GM21447 (cell line): ENCODE measurements at regions not wholly inside any gene's neighbourhood (a gene's known extent, or its start where the extent isn't known, plus 50 kb on each side); places are given as distances from the start of the nearest gene placed in this dataset.
"Not testable (repeated sequence)": the region's sequence is repeated elsewhere in the genome, so short reads cannot be mapped to it uniquely, and the experiment has no call there.

Experiments used
- ATAC-seq: cut with Tn5 transposase; IDR thresholded peaks from one replicate; pipeline ENCODE4 v1.9.1; 2021; ENCODE audit not compliant: unreplicated experiment

DNA sequence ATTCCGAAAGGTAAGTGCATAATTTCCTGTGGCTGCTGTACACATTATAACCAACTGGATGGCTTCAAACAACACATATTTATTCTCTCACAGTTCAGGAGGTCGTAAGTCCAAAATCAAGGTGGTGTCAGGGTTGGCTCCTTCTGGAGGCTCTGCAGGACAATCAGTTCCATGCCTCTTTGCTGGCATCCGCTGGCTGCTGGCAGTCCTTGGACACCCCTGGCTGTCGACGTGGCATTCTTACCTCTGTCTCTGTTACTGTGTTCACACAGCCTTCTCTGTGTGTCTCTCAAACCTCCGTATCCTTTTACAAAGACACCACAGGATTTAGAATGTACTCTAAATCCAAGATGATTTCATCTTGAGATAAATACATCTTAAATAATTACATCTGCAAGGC lies 398.8 kb upstream of the ATP10A start:
- ATAC-seq = no peak

DNA sequence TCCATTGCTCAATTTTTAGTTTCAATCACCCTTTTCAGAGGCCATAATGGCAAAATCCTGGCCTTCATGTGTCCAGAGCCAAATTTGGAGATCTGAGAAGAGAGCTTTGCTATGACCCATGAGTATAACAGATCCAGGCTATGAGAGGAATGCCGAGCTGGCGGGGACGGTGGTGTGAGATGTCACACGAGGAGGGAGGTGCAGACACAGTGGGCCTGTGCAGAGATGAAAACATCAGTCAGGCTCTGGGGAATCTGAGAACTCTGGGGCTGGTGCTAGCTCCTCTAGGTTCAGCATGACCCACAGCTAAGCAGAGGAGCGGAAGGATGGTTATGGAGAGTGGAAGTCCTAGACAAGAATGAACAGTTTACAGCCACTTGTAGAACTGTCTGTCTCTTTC lies 398.3 kb upstream of the ATP10A start:
- ATAC-seq = no peak

DNA sequence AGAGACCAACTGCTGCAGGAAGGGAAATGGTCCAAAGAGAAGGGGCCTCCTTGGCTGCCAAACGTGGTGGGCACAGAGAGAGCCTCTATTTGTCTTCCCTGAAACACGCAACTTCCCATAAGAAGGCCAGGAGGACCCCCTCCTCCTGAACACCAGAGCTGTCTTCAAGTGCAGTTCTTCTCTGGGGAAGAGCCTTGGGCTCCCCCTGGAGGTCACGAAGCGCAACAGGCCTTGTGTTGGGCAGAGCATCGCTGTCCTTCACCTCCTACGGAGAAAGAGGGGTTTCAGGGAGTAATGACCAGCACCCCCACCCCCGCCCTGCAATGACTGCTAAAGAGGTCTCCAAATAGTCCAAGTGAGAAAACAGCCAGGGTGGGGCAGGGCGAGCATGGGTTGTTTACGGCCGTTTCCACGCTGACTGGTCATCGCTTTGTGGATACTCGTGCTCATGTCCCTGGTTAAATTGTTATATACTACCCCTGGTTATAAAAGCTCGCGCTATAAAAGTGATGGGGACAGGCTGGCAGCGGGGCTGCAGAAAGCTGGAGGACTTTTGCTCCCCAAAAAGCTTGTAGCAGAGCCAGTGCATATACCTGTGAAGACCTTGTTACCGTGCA lies 397.5 kb upstream of the ATP10A start:
- ATAC-seq = no peak

DNA sequence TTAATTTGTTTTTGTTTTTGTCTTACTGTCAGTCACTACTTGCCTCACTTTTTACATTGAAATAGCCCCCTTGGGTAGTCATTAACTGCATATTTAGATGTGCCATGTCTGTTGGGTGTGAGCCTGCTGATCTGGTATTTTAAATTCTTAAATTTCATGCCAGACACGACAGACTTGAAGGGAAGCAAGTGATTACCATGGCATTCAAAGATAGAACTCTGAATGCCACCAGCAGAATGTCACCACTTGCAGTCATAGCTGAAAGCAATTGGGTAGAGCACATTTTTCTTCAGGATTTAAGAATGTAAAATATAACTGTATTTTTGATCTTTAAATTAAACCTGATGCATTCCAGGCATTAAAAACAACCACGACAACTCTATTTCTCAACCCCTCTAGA lies 396.5 kb upstream of the ATP10A start:
- no peak for ATAC-seq

DNA sequence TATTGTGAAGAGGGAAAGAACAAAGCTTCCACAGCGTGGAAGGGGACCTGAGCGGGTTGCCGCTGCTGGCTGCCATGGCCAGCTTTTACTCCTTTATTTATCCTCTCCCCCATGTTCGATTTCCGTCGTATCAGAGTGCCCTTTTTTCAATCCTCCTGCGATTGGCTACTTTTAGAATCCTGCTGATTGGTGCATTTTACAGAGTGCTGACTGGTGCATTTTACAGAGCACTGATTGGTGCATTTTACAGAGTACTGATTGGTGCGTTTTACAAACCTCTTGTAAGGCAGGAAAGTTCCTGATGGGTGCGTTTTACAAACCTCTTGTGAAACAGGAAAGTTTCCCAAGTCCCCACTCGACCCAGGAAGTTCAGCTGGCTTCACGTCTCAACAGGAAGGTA lies 381.7 kb upstream of the ATP10A start:
- not testable (repeated sequence) for ATAC-seq

DNA sequence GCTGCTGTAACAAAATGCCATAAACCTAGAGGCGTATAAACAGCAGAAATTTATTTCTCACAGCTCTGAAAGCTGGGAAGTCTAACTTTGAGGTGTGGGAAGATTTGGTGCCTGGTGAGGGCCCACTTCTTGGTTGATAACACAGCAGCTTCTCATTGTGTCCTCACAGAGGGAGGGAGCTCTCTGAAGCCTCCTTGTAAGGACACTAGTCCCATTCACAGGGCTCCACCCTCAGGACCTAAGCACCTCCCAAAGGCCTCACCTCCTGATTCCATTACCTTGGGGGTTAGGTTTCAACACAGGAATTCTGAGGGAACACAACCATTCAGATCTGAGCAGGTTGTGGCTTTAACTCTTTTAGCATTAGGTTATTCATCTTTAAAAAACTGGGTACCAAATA lies 380.3 kb upstream of the ATP10A start:
- ATAC-seq = no peak

DNA sequence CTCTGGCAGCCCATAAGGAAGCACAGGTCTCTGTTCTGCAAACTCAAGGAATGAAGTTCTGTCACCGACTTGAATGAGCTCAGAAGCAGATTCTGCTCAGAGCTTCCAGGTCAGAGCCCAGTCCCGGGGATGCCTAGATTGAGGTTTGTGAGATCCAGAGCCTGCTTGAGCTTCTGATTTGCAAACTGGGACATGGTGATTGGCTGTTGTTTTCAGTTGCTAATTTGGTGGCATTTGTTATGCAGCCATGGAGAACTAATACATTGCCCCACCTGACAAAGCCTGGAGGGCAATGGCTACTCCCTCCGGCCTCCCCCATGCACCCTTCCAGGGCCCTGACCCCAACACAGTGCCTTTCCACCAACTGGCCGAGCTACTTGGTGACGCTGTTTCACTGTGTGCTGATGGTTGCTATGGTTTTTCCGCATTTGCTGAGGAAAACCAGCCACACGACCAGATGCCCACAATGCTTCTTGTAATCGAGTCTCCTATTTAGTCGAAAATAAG lies 379.5 kb upstream of the ATP10A start:
- ATAC-seq = no peak

DNA sequence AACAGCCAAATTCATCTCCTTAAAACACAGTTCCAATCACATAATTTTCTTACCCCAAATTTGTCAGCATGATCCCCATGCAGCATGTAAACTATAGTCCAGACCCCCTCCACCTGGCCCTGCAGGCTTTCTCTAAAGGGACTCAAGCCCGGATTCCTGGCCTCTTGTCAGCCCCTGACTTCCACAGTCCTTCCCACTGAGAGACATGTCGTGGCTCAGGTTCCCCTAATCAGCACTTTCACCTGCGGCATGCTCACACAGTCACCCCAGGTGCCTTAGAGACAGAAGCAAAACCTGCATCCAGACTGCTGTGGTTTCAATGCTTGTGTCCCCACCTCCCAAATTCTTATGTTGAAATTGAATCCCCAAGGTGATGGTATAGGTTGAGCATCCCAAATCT lies 372.7 kb upstream of the ATP10A start:
- ATAC-seq = no peak

DNA sequence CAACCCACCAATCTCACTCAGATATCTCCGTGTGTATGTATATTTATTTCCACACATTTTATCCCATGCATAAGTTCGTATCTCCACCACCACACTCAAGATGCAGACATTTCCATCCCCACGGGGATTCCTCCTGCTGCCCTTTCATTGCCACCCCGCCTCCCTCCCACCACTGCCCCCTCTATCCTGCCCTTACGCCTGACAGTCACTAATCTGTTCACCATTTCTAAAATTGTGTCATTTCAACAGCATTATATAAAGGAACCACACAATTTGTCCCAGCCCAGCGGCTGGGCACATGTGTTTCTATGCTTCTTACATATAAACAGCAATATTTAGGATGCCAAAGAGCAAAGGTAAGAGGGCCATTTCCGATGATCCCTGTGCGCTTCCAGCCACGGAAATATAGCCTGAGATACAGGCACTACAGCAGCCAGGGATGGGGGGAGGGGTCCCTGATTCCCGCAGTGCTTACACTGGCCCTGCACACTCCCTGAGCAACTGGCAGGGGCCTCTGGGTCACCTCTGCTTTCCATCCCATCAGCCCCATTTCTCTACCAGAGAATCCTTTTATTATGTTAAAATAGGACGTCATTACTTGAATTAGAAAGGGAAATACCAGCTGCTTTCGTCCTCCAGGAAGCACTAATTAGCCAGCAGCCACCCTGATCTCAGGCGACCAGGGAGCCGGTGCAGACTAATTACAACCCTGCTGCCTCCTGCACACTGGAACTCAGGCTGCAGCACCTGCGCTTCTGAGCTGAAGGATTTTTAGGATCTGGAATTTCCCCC lies 372.0 kb upstream of the ATP10A start:
- no peak for ATAC-seq

DNA sequence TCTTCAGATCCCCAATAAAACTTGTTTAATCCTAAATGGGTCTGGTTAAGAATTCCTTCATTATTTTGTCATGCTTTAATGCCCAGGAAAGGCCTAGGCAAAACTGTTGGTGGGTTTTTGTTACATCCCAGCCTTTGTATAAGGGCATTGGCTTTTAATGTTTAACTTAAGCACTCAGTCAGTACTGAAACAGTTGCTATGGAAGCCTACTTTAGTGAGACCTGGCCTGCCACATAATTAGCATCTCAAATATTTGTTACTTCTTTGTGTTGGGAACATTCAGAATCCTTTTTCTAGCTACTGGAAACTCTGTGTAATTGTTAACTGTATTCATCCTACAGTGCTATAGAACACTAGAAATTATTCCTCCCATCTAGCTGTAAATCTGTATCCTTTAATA lies 369.6 kb upstream of the ATP10A start:
- no peak for ATAC-seq

DNA sequence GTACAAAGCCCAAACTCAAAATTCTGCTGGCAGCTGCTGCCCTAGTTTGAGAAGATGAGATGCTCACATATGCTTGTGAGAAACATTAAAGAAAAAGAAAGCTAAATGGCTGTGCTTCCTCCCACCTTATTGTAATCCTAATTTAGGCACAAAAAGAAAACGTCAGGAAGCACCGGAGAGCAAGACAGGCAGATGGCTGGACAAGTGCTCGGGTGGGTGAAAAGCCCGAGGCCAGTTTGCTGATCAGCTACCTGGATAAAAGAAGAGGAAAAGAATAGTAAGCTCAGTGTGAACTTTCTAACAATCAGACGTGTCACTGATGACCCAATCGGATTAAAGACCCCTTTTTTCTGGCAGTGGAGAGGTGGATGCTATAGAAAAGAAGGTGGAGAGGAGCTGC lies 368.0 kb upstream of the ATP10A start:
- ATAC-seq = no peak

DNA sequence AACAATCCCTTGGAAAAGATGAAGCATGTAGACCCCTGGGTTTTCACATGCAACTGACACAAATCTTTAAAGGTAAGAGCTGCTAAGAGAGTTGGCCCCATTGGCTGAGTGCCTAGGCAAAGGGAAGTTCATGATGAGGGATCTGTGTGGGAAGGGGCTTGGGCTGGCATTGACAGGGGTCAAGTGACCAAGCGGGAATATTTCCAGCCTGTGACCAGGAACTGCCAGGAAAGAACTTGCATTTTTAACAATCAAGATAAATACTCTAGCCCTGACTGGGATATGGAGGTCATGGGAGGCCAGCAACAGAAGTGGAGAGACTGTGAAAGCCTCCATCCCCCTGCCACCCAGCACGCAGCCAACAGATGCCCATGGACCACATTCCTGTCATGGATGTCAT lies 361.1 kb upstream of the ATP10A start:
- ATAC-seq = no peak

DNA sequence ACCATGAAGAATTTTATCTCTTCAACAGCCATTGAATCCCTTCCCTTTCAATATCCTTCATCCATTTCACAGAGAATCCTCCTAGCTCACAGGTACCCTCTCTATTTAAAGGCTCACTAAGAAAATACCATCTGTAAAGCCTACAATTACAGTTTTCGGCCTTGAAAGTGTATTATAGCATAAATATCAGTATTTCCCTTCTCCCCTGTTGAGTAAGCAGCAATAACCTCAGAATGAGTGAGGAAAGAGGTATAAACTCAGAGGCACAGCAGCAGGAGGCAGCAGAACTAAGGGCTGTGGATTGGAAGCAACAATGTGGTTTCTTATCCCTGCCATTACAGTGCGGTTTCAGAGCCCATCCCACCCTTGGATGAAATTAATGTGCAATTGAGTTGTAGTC lies 360.6 kb upstream of the ATP10A start:
- ATAC-seq = no peak

DNA sequence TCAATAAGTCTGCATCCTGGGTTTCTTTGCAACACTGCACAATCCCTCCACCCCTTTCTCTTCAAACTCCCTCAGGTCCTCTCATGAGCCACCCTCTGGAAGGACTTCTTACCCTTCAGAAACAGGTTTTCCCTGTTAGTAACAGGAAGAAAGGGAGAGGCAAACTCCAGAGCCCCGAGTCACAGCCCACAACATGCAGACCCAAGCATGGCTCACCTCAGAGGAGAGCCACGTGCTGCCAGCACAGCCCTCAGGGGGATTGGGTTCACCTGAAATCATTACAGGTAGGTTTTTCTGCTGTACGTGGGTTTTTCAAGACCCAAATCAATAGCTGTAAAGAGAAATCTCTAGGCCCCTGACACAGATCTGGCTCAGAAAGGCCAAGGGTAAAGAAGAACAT lies 359.7 kb upstream of the ATP10A start:
- ATAC-seq = no peak

DNA sequence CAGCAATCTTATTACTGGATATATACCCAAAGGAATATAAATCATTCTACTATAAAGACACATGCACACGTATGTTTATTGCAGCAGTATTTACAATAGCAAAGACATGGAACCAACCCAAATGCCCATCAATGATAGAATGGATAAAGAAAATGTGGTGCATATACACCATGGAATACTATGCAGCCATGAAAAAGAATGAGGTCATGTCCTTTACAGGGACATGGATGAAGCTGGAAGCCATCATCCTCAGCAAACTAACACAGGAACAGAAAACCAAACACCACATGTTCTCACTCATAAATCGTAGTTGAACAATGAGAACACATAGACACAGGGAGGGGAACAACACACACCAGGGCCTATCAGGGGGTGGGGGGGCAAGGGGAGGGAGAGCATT lies 353.9 kb upstream of the ATP10A start:
- not testable (repeated sequence) for ATAC-seq

DNA sequence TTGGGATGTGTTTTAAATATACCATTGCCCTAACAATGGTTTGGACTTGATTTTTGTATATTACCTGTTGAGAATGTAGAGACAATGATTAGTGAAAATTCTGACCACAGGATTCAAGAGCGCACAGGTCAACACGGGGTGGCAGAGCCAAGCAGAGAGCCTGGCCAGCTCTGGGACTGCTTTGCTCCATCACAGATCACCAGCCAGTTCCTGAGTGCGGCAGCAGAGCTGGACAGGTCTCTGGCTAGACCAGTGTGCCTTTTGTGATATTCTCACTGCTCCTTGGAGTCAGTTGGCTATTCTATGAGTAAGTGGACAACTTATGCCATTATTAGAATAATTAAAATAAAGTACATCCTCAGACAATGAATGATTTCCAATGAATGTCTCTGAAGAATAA lies 351.2 kb upstream of the ATP10A start:
- no peak for ATAC-seq

DNA sequence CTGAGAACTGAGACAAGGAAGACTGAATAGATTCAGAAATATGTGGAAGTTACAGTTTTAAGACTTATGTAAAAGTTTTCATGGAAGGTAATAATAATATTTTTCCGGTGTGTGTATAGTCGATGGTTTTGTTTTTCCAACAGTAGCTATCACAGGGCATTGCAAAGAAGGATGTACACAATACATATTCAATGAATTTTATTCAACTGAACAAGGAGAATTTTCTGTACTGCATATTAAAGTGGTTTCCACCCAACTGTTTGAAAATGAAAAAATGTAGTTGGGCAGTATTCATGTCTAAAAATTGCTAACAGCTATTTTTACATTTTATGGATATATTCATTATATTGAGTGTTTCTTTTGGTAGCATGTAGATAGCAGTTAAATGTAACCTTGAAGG lies 350.3 kb upstream of the ATP10A start:
- no peak for ATAC-seq

DNA sequence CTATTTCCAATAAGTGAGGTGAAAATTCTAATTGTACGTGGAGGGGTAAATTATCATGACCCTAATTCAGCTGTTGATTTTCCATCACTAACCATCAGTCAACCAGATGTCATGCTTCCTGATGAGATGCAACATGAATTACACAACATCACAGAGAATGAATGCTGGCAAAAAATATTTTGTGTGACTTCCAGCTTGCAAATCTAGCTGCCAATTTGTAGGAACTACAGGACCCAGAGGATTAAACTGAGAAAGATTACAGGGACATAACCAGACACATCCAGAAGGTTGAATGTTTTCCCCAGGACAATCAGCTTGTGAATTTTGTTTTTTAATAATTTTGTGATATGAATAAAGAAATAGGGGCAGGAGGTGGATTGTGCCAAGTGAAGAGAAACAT lies 349.0 kb upstream of the ATP10A start:
- ATAC-seq = no peak

DNA sequence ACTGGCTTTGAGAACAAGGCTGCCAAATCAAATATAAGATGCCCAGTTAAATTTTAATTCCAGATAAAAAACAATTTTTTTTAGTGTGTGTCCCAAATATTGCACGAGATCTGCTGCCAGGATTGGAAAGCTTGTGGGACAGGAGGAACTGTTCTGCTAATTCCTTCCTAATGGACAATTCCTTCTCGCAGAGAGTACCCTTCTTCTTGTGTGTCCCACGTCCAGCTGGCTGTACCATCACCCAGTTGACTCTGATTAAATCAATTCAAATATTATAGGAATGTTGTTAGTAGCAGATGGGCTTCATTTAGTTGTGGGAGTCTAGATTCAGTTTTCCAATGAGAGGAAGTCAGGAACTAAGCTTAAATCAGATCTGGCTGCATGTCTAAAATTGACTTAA lies 347.9 kb upstream of the ATP10A start:
- ATAC-seq = no peak

DNA sequence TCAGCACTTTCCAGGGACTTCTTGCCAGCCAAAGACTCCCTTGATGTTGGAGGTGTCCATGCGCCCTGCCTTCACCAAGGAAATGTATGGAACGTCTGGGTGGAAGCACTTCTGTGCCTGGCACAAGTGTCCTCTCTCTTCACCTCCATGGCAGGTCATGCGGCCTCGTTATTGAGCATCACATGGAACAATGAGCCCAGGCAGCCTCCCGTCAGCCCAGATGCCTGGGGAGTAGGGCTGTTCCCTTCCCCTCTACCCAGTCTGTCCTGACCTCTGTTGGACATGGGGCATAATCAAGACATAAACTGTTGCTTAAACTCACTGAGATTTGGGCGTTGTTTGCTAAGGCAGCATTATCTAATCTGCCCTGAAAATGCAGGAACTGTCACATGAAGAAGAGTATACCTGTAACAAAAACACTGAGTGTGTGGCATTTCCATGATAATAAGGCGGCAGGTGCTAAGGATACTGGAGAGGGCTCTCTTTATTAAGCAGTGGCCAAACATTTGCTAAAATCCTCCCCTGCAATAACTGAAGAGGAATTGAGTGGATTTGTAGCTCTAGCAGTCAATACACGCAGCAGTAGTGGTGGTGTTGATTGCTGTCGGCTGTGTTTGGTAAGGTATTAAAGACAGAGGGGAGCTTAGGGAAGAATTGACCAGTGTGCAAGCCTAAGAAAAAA lies 338.2 kb upstream of the ATP10A start:
- no peak for ATAC-seq

DNA sequence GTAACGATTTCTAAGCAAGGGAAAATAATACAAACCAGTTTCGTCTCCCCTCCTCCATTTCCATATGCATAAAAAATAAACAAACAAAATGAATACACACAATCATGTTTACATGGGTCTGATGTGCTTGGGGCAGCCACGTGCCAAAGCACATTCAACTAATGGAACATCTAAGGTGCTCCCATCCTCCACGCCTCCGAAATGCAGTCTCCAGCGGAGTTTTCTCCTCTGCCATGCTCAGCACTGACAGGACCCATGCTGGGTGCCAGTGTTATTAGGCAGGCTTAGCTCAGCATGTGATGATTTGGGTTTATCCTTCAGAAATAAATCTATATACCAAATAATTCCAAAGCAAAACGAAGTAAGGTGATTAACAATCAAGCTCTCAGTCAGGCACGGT lies 337.3 kb upstream of the ATP10A start:
- ATAC-seq = no peak

DNA sequence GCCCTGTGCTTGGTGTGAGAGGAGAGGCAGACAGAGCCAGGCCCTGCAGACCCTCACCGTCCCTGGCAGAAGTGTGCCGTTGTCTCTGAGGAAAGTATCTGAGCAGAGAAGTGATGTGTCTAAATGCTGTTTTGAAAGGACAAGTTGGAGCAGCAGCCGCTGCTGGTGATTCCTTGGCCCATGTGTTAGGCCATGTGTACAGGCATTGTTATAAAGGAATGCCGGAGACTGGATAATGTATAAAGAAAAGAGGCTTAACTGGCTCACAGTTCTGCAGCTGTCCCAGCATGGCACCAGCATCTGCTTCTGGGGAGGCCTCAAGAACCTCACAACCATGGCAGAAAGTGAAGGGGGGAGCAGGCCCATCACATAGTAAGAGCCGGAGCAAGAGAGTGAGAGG lies 334.6 kb upstream of the ATP10A start:
- no peak for ATAC-seq
